K562 (cell line): ENCODE measurements at regions not wholly inside any gene's neighbourhood (a gene's known extent, or its start where the extent isn't known, plus 50 kb on each side); places are given as distances from the start of the nearest gene placed in this dataset.

Experiments used
- ATAC-seq: fragments of 200-7000 bp; cut with Tn5 transposase; 3 replicates; pipeline ENCODE4 v1.9.1; 2020; ENCODE audit warnings: moderate library complexity
- BruUV-seq: library from RNA; stranded (reverse); fragments of 400-500 nt; replicated peaks from 2 replicates; lab custom pipeline; 2021; lab: Mats Ljungman, UMichigan
- CTCF ChIA-PET: fragments of 300-600 bp; formaldehyde crosslinking; extraction: SDS; loops from one replicate; lab custom pipeline; 2021; ENCODE audit warnings: low intra/inter-chr PET ratio; lab: Yijun Ruan, JAX
- POLR2A ChIA-PET: fragments of 300-600, 350-650 bp; sonication (Branson Sonifier 250); formaldehyde crosslinking; extraction: SDS; loops from one replicate; lab custom pipeline; 2021; ENCODE audit warnings: antibody characterized with exemption, inconsistent platforms; lab: Yijun Ruan, JAX
- DNase-seq, 4 experiments: peaks; one replicate each; pipeline versions ENCODE4 v3.0.0 to v3.0.0-alpha.2; 2011 to 2018; ENCODE audit warnings: low spot score in 3 of 4, mixed read lengths in 3 of 4; ENCODE audit errors: extremely low read depth in 1 of 4
- FAIRE-seq: peaks from 2 replicates; lab custom pipeline; 2011; peaks lifted over from hg19 to GRCh38; lab: Jason Lieb, UNC
- H2AFZ ChIP-seq: 2 replicates; pipeline ENCODE4 v1.6.0; 2011; ENCODE audit warnings: low read depth, low read length, control low read depth, inconsistent platforms
- H3K27ac ChIP-seq: fragments of 200-600 bp; 3 replicates; pipeline ENCODE4 v1.8.0; 2011; ENCODE audit warnings: low read depth, mild to moderate bottlenecking, control low read depth, inconsistent platforms, low read length, moderate library complexity, mixed read lengths; ENCODE audit errors: extremely low read depth
- H3K27me3 ChIP-seq, 2 experiments: fragments of 300-600 bp in 1 of 2; 2 replicates in 1 of 2; 3 replicates in 1 of 2; pipeline versions ENCODE4 v1.6.0 to v1.8.0; 2011; ENCODE audit warnings: inconsistent platforms in 2 of 2, low read length in 2 of 2, mild to moderate bottlenecking in 1 of 2, mixed read lengths in 1 of 2, moderate library complexity in 1 of 2; ENCODE audit not compliant: control insufficient read depth in 2 of 2, insufficient read depth in 2 of 2
- H3K36me3 ChIP-seq: fragments of 300-600 bp; 3 replicates; pipeline ENCODE4 v1.8.0; 2011; ENCODE audit warnings: mild to moderate bottlenecking, low read length, inconsistent platforms; ENCODE audit not compliant: control insufficient read depth, insufficient read depth
- H3K4me1 ChIP-seq, 2 experiments: fragments of 200-600 bp in 1 of 2; replicated peaks in 1 of 2; 2 replicates in 1 of 2; 3 replicates in 1 of 2; pipeline versions ENCODE4 v1.5.1 to v1.8.0; 2011; ENCODE audit warnings: inconsistent platforms in 2 of 2, low read length in 2 of 2, mild to moderate bottlenecking in 1 of 2, mixed read lengths in 1 of 2, moderate library complexity in 1 of 2; ENCODE audit not compliant: control insufficient read depth in 2 of 2, insufficient read depth in 2 of 2
- H3K4me2 ChIP-seq: 2 replicates; pipeline ENCODE4 v1.6.1; 2011; ENCODE audit warnings: low read length, control low read depth, inconsistent platforms, mixed read lengths; ENCODE audit not compliant: insufficient read depth
- H3K4me3 ChIP-seq: fragments of 200-600 bp; sonication (generic), shearing (Covaris generic); 2 replicates; pipeline ENCODE4 v1.5.1; 2016; ENCODE audit warnings: control low read depth, inconsistent platforms
- H3K79me2 ChIP-seq: fragments of 200-600 bp; 3 replicates; pipeline ENCODE4 v1.8.0; 2011; ENCODE audit warnings: low read length, inconsistent platforms; ENCODE audit not compliant: control insufficient read depth, insufficient read depth
- H3K9ac ChIP-seq, 2 experiments: 2 replicates each; pipeline versions ENCODE4 v1.6.0 to v1.6.1; 2011; ENCODE audit warnings: low read depth in 2 of 2, low read length in 2 of 2, control low read depth in 1 of 2, inconsistent platforms in 1 of 2, mild to moderate bottlenecking in 1 of 2, mixed read lengths in 1 of 2; ENCODE audit not compliant: insufficient read depth in 1 of 2
- H3K9me1 ChIP-seq: one replicate; pipeline ENCODE4 v1.6.0; 2011; ENCODE audit warnings: inconsistent platforms, mild to moderate bottlenecking, low read length, moderate library complexity; ENCODE audit not compliant: control insufficient read depth, insufficient read depth
- H3K9me3 ChIP-seq: replicated peaks from 2 replicates; pipeline ENCODE4 v1.5.1; 2011; ENCODE audit warnings: low read depth, low read length, inconsistent platforms; ENCODE audit not compliant: control insufficient read depth, insufficient read depth
- H4K20me1 ChIP-seq: replicated peaks from 2 replicates; pipeline ENCODE4 v1.6.1; 2011; ENCODE audit warnings: low read length, inconsistent platforms, mixed read lengths; ENCODE audit not compliant: control insufficient read depth, insufficient read depth
- CTCF ChIP-seq, 3 experiments: IDR thresholded peaks in 2 of 3; conservative IDR thresholded peaks in 1 of 3; 2 replicates each; pipeline ENCODE4 v1.5.1; 2011 to 2012; ENCODE audit warnings: low read length in 3 of 3, mild to moderate bottlenecking in 3 of 3, control low read depth in 2 of 3, improper control_type of control experiment in 1 of 3, inconsistent platforms in 1 of 3, low read depth in 1 of 3, mixed read lengths in 1 of 3, moderate library complexity in 1 of 3; ENCODE audit not compliant: insufficient read depth in 2 of 3
- MCM3 ChIP-seq: fragments of 450-650 bp; IDR thresholded peaks from 2 replicates; pipeline ENCODE4 v1.6.1; 2016
- SNRNP70 ChIP-seq: fragments of 200-400 bp; formaldehyde crosslinking; optimal IDR thresholded peaks from 2 replicates; pipeline ENCODE3; 2017; ENCODE audit warnings: low read depth, low read length
- TBP ChIP-seq: optimal IDR thresholded peaks from 2 replicates; pipeline ENCODE3; 2011; ENCODE audit warnings: low read depth, low read length, improper control_type of control experiment
- ZKSCAN8 ChIP-seq: fragments of 200-800 bp; sonication (Bioruptor generic); IDR thresholded peaks from 2 replicates; pipeline ENCODE4 v1.6.1; 2016; ENCODE audit warnings: missing genetic modification characterization, missing compliant biosample characterization
- ZNF311 ChIP-seq: fragments of 250-450 bp; sonication (Bioruptor Pico); IDR thresholded peaks from 2 replicates; pipeline ENCODE4 v1.4.0; 2020; ENCODE audit warnings: mild to moderate bottlenecking, moderate library complexity
- ZNF41 ChIP-seq: fragments of 250-450 bp; sonication (Bioruptor Pico); conservative IDR thresholded peaks from 2 replicates; pipeline ENCODE4 v1.4.0; 2020; ENCODE audit warnings: mild to moderate bottlenecking
- WGBS: fragments of 100-300 bp; shearing (Covaris generic); methylation state at CpG from one replicate; pipeline ENCODE4 v1.1.6; 2016; ENCODE audit warnings: low coverage, mixed read lengths; ENCODE audit not compliant: insufficient coverage; ENCODE audit errors: missing lambda C conversion rate; 5-methylcytosine and 5-hydroxymethylcytosine counted together
- in situ Hi-C: fragments of 300-500 bp; cut with MboI; formaldehyde crosslinking; loops from 4 replicates; pipeline ENCODE4 v1.15.0; 2018; ENCODE audit warnings: inconsistent platforms, mixed read lengths
- intact Hi-C: fragments of 100-400 bp; cut with micrococcal nuclease; formaldehyde crosslinking; loops from 2 replicates; pipeline ENCODE4 v1.14.2; 2022
- TF ChIP-seq, protein P1 (sequence below): fragments of 450-650 bp; formaldehyde crosslinking; IDR thresholded peaks from 2 replicates; pipeline ENCODE4 v1.4.0; 2020; ENCODE audit warnings: mild to moderate bottlenecking, moderate library complexity
- TF ChIP-seq, protein P2 (sequence below): fragments of 250-450 bp; sonication (Bioruptor Pico); IDR thresholded peaks from 2 replicates; pipeline ENCODE4 v1.5.0; 2021

DNA sequence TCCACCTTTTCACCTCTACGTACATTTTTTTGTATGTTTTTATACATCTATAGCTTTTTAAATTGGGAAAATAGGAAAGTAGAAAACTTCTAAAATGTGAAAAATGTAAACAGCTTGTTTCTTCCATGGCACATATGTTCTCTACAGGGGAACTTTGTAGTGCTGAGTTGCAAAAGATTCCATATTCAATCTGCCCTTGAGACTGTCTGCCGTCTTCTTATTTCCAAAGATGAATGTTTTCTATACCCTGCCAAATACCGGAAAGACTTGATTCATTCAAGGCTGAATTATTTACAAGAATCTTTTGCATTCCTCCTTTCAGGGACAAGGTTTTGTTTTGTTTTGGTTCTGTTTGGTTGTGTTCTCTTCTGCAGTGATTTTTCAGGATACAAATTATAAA, 1334.5 kb upstream of the ADGRL4 start:
- FAIRE-seq (no peak), ATAC-seq (no peak), DNase-seq (no peak)
- intact Hi-C loops (no loop called here), in situ Hi-C loops (no loop called here)
- Histone ChIP-seq H3K36me3 (no peaks in the 10 kb centered on the region), H3K79me2 (no peaks in the 10 kb centered on the region), H3K27ac (no peak overlapping the region), H3K4me1 (no peaks in the 10 kb centered on the region), H3K4me2 (no peak overlapping the region), H3K27me3 (no peaks in the 10 kb centered on the region), H3K4me3 (no peak overlapping the region), H2AFZ (no peak overlapping the region), H3K9ac (no peak overlapping the region), H3K9me1 (no peaks in the 10 kb centered on the region), H3K9me3 (no peaks in the 10 kb centered on the region), H4K20me1 (no peaks in the 10 kb centered on the region)
- ChIA-PET POLR2A (no interaction called here), CTCF (no interaction called here)
- 5% methylated on average over 3 of the region's 3 CpGs for WGBS
- TF ChIP-seq TBP: no peak
- no peak for TF ChIP-seq ZNF41
- TF ChIP-seq ZKSCAN8 (CRISPR knock-in tag): no peak
- no peak for TF ChIP-seq ZNF311 (CRISPR knock-in tag)
- TF ChIP-seq SNRNP70: no peak
- TF ChIP-seq, protein P1, sequence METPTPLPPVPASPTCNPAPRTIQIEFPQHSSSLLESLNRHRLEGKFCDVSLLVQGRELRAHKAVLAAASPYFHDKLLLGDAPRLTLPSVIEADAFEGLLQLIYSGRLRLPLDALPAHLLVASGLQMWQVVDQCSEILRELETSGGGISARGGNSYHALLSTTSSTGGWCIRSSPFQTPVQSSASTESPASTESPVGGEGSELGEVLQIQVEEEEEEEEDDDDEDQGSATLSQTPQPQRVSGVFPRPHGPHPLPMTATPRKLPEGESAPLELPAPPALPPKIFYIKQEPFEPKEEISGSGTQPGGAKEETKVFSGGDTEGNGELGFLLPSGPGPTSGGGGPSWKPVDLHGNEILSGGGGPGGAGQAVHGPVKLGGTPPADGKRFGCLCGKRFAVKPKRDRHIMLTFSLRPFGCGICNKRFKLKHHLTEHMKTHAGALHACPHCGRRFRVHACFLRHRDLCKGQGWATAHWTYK (CRISPR knock-in tag): no peak
- TF ChIP-seq CTCF (IDR thresholded peaks at IDR 0.05 in 2 of 3, conservative IDR thresholded peaks at IDR 0.05 in 1 of 3; ENCODE audit: insufficient read depth in 2 of 3, low read depth in 1 of 3, low read length in 3 of 3): no peak
- TF ChIP-seq, protein P2, sequence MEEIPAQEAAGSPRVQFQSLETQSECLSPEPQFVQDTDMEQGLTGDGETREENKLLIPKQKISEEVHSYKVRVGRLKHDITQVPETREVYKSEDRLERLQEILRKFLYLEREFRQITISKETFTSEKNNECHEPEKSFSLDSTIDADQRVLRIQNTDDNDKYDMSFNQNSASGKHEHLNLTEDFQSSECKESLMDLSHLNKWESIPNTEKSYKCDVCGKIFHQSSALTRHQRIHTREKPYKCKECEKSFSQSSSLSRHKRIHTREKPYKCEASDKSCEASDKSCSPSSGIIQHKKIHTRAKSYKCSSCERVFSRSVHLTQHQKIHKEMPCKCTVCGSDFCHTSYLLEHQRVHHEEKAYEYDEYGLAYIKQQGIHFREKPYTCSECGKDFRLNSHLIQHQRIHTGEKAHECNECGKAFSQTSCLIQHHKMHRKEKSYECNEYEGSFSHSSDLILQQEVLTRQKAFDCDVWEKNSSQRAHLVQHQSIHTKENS (CRISPR knock-in tag): no peak
- TF ChIP-seq MCM3: no peak
- BruUV-seq: no TSS peak
